DOHH2 (cell line): ENCODE measurements at regions not wholly inside any gene's neighbourhood (a gene's known extent, or its start where the extent isn't known, plus 50 kb on each side); places are given as distances from the start of the nearest gene placed in this dataset.

Source experiments
- H3F3A ChIP-seq: fragments of 200-600 bp; sonication (generic), shearing (Covaris generic); 2 replicates; pipeline ENCODE4 v1.6.0; 2016; ENCODE audit warnings: antibody characterized with exemption, mild to moderate bottlenecking; ENCODE audit not compliant: control insufficient read depth, insufficient read depth
- H3K27ac ChIP-seq: fragments of 200-600 bp; sonication (generic); 2 replicates; pipeline ENCODE4 v1.5.1; 2014; ENCODE audit warnings: low read depth, mild to moderate bottlenecking, low read length, moderate library complexity
- H3K27me3 ChIP-seq: fragments of 200-600 bp; sonication (generic); 2 replicates; pipeline ENCODE4 v1.6.1; 2014; ENCODE audit warnings: mild to moderate bottlenecking, low read length, mixed read lengths; ENCODE audit not compliant: control insufficient read depth
- H3K36me3 ChIP-seq: fragments of 200-600 bp; sonication (generic); 2 replicates; pipeline ENCODE4 v1.6.1; 2014; ENCODE audit warnings: mild to moderate bottlenecking, low read length, moderate library complexity, mixed read lengths; ENCODE audit not compliant: control insufficient read depth
- H3K4me1 ChIP-seq: fragments of 200-600 bp; sonication (generic); 2 replicates; pipeline ENCODE4 v1.6.1; 2014; ENCODE audit warnings: mild to moderate bottlenecking, low read length, mixed read lengths; ENCODE audit not compliant: control insufficient read depth
- H3K4me2 ChIP-seq: fragments of 200-600 bp; sonication (generic); 2 replicates; pipeline ENCODE4 v1.6.0; 2014; ENCODE audit warnings: mild to moderate bottlenecking, low read length, moderate library complexity
- H3K4me3 ChIP-seq: fragments of 200-600 bp; sonication (generic); 2 replicates; pipeline ENCODE4 v1.5.1; 2014; ENCODE audit warnings: mild to moderate bottlenecking, low read length, mixed read lengths
- H3K79me2 ChIP-seq: fragments of 200-600 bp; sonication (generic); 2 replicates; pipeline ENCODE4 v1.6.1; 2014; ENCODE audit warnings: mild to moderate bottlenecking, low read length, mixed read lengths; ENCODE audit not compliant: control insufficient read depth
- H3K9me2 ChIP-seq: fragments of 200-600 bp; sonication (generic); replicated peaks from 2 replicates; pipeline ENCODE4 v1.6.1; 2014; ENCODE audit warnings: mild to moderate bottlenecking, low read length, mixed read lengths; ENCODE audit not compliant: control insufficient read depth
- H3K9me3 ChIP-seq: fragments of 200-600 bp; sonication (generic); 2 replicates; pipeline ENCODE4 v1.6.1; 2014; ENCODE audit warnings: antibody characterized with exemption, low read length, mixed read lengths; ENCODE audit not compliant: control insufficient read depth, insufficient read depth
- H4K20me1 ChIP-seq: fragments of 200-600 bp; sonication (generic); 2 replicates; pipeline ENCODE4 v1.6.0; 2014; ENCODE audit warnings: low read depth, mild to moderate bottlenecking, antibody characterized with exemption, low read length, moderate library complexity; ENCODE audit not compliant: control insufficient read depth, insufficient read depth
- EZH2phosphoT487 ChIP-seq: fragments of 200-600 bp; sonication (generic); IDR thresholded peaks from 2 replicates; pipeline ENCODE4 v1.6.1; 2017; ENCODE audit warnings: borderline replicate concordance, mild to moderate bottlenecking, antibody characterized with exemption, low read length, moderate library complexity, mixed read lengths
- TF ChIP-seq, protein P1 (sequence below): fragments of 200-600 bp; sonication (generic); IDR thresholded peaks from one replicate; pipeline ENCODE4 v1.5.1; 2014; ENCODE audit warnings: antibody characterized with exemption, mild to moderate bottlenecking, low read depth, low read length; ENCODE audit not compliant: poor library complexity, severe bottlenecking

DNA sequence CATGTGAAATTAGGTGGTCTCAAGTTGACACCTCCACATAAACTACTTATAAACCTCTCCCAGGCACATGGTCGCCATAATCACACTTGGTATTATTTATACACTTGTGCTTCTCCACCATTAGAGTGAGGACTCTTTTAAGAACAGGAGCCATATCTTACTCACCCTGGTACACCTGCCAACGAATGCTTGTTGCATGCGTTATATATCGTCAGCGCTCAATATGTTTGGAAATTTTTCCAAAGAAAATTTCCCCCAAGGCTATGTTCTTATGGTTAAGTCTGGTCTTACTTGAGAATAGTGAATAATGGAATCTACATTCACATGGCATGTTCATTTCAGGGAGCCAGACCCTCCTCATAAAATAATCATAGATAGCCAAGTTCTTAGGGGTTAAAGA, 271.7 kb downstream of the BCL11A start:
- no peaks in the 10 kb centered on the region for H3K79me2 ChIP-seq
- H3K36me3 ChIP-seq, result no peaks in the 10 kb centered on the region
- H3K4me1 ChIP-seq, result peaks cover 3% of the 10 kb centered on the region; the same call in 1 of the 2 replicates
- H3K27me3 ChIP-seq, result no peaks in the 10 kb centered on the region
- H3K9me3 ChIP-seq, result no peaks in the 10 kb centered on the region
- no peak overlapping the region for H3K4me3 ChIP-seq
- no peak overlapping the region for H3K27ac ChIP-seq
- H3K9me2 ChIP-seq, result no peaks in the 10 kb centered on the region
- H3K4me2 ChIP-seq, result no peak overlapping the region
- TF ChIP-seq, protein P1, sequence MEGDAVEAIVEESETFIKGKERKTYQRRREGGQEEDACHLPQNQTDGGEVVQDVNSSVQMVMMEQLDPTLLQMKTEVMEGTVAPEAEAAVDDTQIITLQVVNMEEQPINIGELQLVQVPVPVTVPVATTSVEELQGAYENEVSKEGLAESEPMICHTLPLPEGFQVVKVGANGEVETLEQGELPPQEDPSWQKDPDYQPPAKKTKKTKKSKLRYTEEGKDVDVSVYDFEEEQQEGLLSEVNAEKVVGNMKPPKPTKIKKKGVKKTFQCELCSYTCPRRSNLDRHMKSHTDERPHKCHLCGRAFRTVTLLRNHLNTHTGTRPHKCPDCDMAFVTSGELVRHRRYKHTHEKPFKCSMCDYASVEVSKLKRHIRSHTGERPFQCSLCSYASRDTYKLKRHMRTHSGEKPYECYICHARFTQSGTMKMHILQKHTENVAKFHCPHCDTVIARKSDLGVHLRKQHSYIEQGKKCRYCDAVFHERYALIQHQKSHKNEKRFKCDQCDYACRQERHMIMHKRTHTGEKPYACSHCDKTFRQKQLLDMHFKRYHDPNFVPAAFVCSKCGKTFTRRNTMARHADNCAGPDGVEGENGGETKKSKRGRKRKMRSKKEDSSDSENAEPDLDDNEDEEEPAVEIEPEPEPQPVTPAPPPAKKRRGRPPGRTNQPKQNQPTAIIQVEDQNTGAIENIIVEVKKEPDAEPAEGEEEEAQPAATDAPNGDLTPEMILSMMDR, result no peak
- TF ChIP-seq EZH2phosphoT487, result no peak
- H3F3A ChIP-seq, result no peaks in the 10 kb centered on the region
- no peaks in the 10 kb centered on the region for H4K20me1 ChIP-seq

- Histone ChIP-seq H4K20me1 (no peaks in the 10 kb centered on the region), H3K36me3 (no peaks in the 10 kb centered on the region), H3K4me3 (no peak overlapping the region), H3K27me3 (no peaks in the 10 kb centered on the region), H3F3A (no peaks in the 10 kb centered on the region), H3K79me2 (no peaks in the 10 kb centered on the region), H3K9me2 (no peaks in the 10 kb centered on the region), H3K4me2 (no peak overlapping the region), H3K27ac (no peak overlapping the region), H3K9me3 (no peaks in the 10 kb centered on the region), H3K4me1 (peaks cover 3% of the 10 kb centered on the region; the same call in 1 of the 2 replicates)
- TF ChIP-seq, protein P1, result no peak
- no peak for TF ChIP-seq EZH2phosphoT487
Measured at GRCh38 chr2:60280238-60280637, 273.2 kb downstream of the BCL11A start.

GRCh38 chr2:60278906-60279305, 274.5 kb downstream of the BCL11A start:
- peaks cover 3% of the 10 kb centered on the region; the same call in 1 of the 2 replicates for H3K4me1 ChIP-seq
- peaks cover 5% of the 10 kb centered on the region; the same call in 1 of the 2 replicates for H3K9me3 ChIP-seq
- H3K9me2 ChIP-seq, result no peaks in the 10 kb centered on the region
- no peak overlapping the region for H3K4me3 ChIP-seq
- H3K27me3 ChIP-seq, result no peaks in the 10 kb centered on the region
- no peak overlapping the region for H3K27ac ChIP-seq
- H3K4me2 ChIP-seq, result no peak overlapping the region
- TF ChIP-seq, protein P1, result no peak
- no peak for TF ChIP-seq EZH2phosphoT487
- H3K79me2 ChIP-seq, result no peaks in the 10 kb centered on the region
- no peaks in the 10 kb centered on the region for H4K20me1 ChIP-seq
- no peaks in the 10 kb centered on the region for H3F3A ChIP-seq
- no peaks in the 10 kb centered on the region for H3K36me3 ChIP-seq
